H1 (cell line): ENCODE measurements at regions not wholly inside any gene's neighbourhood (a gene's known extent, or its start where the extent isn't known, plus 50 kb on each side); places are given as distances from the start of the nearest gene placed in this dataset.

ENCODE experiments used
- RNF2 ChIP-seq: fragments of 200-900, 300-1000 bp; sonication (generic); IDR thresholded peaks from 2 replicates; pipeline ENCODE4 v1.7.1; 2016; ENCODE audit warnings: borderline replicate concordance, low read depth, mild to moderate bottlenecking, antibody characterized with exemption, low read length; ENCODE audit not compliant: poor library complexity, severe bottlenecking; ENCODE audit errors: missing control alignments
- TAF7 ChIP-seq: optimal IDR thresholded peaks from 2 replicates; pipeline ENCODE3; 2011; ENCODE audit warnings: low read depth, mild to moderate bottlenecking, inconsistent platforms, low read length, moderate library complexity, borderline replicate concordance

GRCh38 chr18:61738042-61738441 is 154.8 kb downstream of the RNF152 start:
- TF ChIP-seq TAF7: no peak
- no peak for TF ChIP-seq RNF2
